Right atrium auricular region (tissue), 2 donors: ENCODE measurements at regions not wholly inside any gene's neighbourhood (a gene's known extent, or its start where the extent isn't known, plus 50 kb on each side); places are given as distances from the start of the nearest gene placed in this dataset.

Source experiments
- DNase-seq: peaks from one replicate; pipeline ENCODE4 v3.0.0-alpha.2; 2019; ENCODE audit warnings: low spot score
- H3K27ac ChIP-seq, 2 donors: fragments of 200-600 bp; sonication (generic); 1 replicate in 1 of 2; 2 replicates in 1 of 2; pipeline ENCODE4 v1.5.1; 2016 to 2019
- H3K27me3 ChIP-seq, 2 donors: fragments of 200-600 bp; sonication (generic); one replicate each; pipeline versions ENCODE4 v1.5.1 to v1.6.0; 2017 to 2019
- H3K36me3 ChIP-seq: fragments of 200-600 bp; sonication (generic); one replicate; pipeline ENCODE4 v1.5.1; 2016
- H3K4me1 ChIP-seq, 2 donors: fragments of 200-600 bp; sonication (generic); one replicate each; pipeline versions ENCODE4 v1.5.1 to v1.6.0; 2017 to 2019
- H3K4me3 ChIP-seq, 2 donors: fragments of 200-600 bp; sonication (generic); 1 replicate in 1 of 2; 2 replicates in 1 of 2; pipeline ENCODE4 v1.5.1; 2017 to 2019; ENCODE audit warnings: mild to moderate bottlenecking in 1 of 2, moderate library complexity in 1 of 2
- H3K9me3 ChIP-seq, 2 donors: fragments of 200-600 bp; sonication (generic); one replicate each; pipeline ENCODE4 v1.5.1; 2019
- TF ChIP-seq, protein P1 (sequence below), 2 donors: fragments of 200-600 bp; sonication (generic); IDR thresholded peaks; one replicate each; pipeline ENCODE4 v1.5.1; 2019; ENCODE audit warnings: antibody characterized with exemption in 2 of 2

DNA sequence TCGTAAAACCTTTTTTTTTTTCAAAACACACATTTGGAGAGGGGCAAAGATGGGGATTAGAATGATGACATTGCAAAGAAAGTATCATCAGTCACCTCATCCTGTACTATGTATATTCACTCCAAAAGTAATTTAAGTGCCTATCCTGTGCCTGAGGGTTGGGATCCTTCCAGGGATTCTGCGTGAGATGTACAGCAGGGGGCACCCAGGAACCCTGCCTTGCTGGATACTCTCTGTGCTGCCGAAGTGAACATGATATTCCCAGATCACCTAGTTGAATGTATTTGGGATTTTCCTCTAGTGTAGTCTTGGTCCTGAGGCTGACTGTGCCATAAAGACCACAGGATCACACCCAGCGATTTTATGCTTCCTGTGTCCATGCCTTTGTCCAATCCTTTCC lies 372.7 kb downstream of the IPO8 start:
- Histone ChIP-seq H3K4me3 (no peak overlapping the region), H3K27ac (no peak overlapping the region), H3K36me3 (no peaks in the 10 kb centered on the region), H3K27me3 (no peaks in the 10 kb centered on the region), H3K4me1 (no peaks in the 10 kb centered on the region), H3K9me3 (peaks cover 0 to 7% of the 10 kb centered on the region in 2 donors)
- DNase-seq = no peak
- TF ChIP-seq, protein P1, sequence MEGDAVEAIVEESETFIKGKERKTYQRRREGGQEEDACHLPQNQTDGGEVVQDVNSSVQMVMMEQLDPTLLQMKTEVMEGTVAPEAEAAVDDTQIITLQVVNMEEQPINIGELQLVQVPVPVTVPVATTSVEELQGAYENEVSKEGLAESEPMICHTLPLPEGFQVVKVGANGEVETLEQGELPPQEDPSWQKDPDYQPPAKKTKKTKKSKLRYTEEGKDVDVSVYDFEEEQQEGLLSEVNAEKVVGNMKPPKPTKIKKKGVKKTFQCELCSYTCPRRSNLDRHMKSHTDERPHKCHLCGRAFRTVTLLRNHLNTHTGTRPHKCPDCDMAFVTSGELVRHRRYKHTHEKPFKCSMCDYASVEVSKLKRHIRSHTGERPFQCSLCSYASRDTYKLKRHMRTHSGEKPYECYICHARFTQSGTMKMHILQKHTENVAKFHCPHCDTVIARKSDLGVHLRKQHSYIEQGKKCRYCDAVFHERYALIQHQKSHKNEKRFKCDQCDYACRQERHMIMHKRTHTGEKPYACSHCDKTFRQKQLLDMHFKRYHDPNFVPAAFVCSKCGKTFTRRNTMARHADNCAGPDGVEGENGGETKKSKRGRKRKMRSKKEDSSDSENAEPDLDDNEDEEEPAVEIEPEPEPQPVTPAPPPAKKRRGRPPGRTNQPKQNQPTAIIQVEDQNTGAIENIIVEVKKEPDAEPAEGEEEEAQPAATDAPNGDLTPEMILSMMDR (IDR thresholded peaks at IDR 0.05) = no peak

DNA sequence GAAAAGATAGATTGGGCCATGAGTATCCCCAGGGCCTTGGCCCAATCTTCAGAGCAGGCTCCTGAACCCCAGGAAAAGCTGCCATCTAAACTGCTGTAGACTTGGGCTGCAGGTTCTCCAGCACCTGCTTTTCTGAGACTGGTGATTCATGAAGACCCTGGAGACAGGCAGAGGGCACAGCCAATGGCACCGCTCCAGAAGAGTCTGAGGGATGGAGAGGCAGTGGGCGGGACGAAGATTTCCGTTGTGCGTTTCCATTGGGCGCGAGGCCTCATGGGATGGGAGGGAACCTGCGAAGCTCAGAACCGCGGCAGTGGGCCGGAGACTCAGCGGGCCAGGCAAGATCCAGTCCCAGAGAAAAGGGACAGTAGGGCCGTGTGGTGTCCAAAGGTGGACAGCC lies 375.1 kb downstream of the IPO8 start:
- TF ChIP-seq, protein P1 (IDR thresholded peaks at IDR 0.05) = no peak
- no peak for DNase-seq
- no peaks in the 10 kb centered on the region for H3K36me3 ChIP-seq
- H3K27me3 ChIP-seq = no peaks in the 10 kb centered on the region
- H3K4me1 ChIP-seq = no peaks in the 10 kb centered on the region
- no peak overlapping the region for H3K4me3 ChIP-seq
- H3K27ac ChIP-seq = no peak overlapping the region
- peaks cover 0 to 7% of the 10 kb centered on the region in 2 donors for H3K9me3 ChIP-seq

DNA sequence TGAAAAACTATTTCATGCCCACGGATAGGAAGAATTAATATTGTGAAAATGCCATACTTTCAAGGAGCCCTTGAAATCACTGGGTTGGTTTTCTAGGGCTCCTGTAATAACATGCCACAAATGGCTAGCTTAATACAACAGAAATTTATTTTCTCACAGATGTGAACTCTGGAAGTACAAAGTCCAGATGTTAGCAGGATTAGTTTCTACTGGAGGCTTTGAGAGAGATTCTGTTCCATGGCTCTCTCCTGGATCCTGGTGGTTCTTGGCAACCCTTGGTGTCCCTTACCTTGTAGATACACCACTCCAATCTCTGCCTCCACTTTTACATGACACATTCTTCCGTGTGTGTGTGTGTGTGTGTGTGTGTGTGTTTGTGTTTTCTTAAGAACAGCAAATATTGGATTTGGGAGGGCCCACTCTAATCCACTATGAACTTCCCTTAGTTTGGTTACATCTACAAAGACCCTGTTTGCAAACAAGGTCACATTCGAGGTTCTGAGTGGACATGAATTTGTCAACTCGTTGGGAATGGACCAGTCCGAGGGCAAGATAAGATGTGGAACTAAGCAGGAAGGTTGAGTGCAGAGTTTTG lies 381.1 kb downstream of the IPO8 start:
- no peaks in the 10 kb centered on the region for H3K4me1 ChIP-seq
- no peaks in the 10 kb centered on the region for H3K27me3 ChIP-seq
- peaks cover 0 to 14% of the 10 kb centered on the region in 2 donors for H3K9me3 ChIP-seq
- H3K4me3 ChIP-seq = no peak overlapping the region
- no peak overlapping the region for H3K27ac ChIP-seq
- H3K36me3 ChIP-seq = no peaks in the 10 kb centered on the region
- TF ChIP-seq, protein P1 (IDR thresholded peaks at IDR 0.05) = no peak
- no peak for DNase-seq

DNA sequence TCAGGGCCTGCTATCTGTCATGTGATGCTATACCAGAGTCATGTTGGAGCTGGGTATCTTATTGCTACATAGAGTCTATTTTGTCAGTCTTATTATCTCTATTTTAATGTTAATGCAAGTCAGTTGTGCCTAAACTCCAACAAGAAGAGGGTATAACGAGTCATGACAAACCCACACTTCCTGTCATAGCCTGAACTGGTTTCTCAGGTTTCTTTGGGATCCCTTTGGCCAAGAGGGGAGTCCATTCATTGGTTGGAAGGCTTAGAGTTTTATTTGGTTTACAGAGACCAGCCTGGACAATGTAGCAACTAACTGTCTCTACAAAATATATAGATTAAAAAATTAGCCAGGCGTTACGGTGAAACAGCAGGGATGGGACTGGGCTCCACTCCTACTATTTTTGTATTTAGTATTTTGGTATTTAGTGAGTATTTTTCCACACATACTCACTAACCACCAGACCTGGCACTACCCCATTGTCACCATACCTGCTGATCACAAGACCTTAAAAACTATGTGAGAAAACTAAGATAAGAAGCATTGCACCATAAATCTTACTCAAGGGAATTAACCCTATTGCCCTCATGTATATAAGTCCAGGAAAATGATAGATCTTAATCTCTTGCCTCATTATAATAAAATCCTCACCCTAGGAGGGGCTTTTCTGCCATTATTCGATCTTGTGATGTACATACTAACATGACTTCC lies 387.5 kb downstream of the IPO8 start:
- no peak for DNase-seq
- Histone ChIP-seq H3K36me3 (no peaks in the 10 kb centered on the region), H3K9me3 (peaks cover 0 to 14% of the 10 kb centered on the region in 2 donors)

DNA sequence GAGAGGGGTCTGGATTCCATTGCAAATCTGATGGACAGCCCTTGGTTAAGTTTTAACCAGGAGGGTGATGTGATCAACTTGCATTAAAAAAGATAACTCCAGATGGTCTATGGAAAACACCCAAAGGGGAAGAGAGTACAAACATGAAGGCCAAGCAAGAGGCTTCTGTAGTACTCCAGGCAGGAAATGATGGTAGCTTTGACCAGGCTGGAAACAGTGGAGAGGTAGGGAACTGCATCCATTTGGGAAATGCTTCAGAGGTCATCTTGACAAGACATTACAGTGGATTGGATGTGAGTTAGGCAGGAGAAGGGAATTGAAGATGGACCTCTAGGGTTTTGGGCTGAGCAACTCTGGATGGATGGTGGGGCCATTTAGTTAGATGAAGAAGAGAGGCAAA lies 391.1 kb downstream of the IPO8 start:
- H3K4me1 ChIP-seq = no peaks in the 10 kb centered on the region
- H3K27ac ChIP-seq = no peak overlapping the region
- DNase-seq = no peak
- H3K9me3 ChIP-seq = no peaks in the 10 kb centered on the region
- no peak overlapping the region for H3K4me3 ChIP-seq
- H3K27me3 ChIP-seq = no peaks in the 10 kb centered on the region
- TF ChIP-seq, protein P1 (IDR thresholded peaks at IDR 0.05) = no peak
- no peaks in the 10 kb centered on the region for H3K36me3 ChIP-seq

More for the DNA sequence above, 387.5 kb downstream of the IPO8 start:
- Histone ChIP-seq H3K4me3 (no peak overlapping the region), H3K27ac (no peak overlapping the region), H3K4me1 (no peaks in the 10 kb centered on the region), H3K27me3 (no peaks in the 10 kb centered on the region)
- TF ChIP-seq, protein P1 (IDR thresholded peaks at IDR 0.05) = no peak
